ENCODE measurements at regions not wholly inside any gene's neighbourhood (a gene's known extent, or its start where the extent isn't known, plus 50 kb on each side); places are given as distances from the start of the nearest gene placed in this dataset.

GRCh38 chr1:79887059-79887458, 880.5 kb upstream of the ADGRL4 start:
- TF ChIP-seq CTCF (IDR thresholded peaks at IDR 0.05) (no peak), TCF7L2 (IDR thresholded peaks at IDR 0.05; ENCODE audit: low read depth, low read length) (no peak), POLR2AphosphoS5 (IDR thresholded peaks at IDR 0.05; ENCODE audit: low read depth, low read length) (no peak)

Data from Panc1 (cell line).